IMR-90 (cell line): ENCODE measurements at regions not wholly inside any gene's neighbourhood (a gene's known extent, or its start where the extent isn't known, plus 50 kb on each side); places are given as distances from the start of the nearest gene placed in this dataset.

Source experiments
- BHLHE40 ChIP-seq: fragments of 150-350 bp; IDR thresholded peaks from 2 replicates; pipeline ENCODE4 v1.6.1; 2016; ENCODE audit warnings: mild to moderate bottlenecking, low read depth, low read length
- MXI1 ChIP-seq: IDR thresholded peaks from 2 replicates; pipeline ENCODE4 v1.6.1; 2012; ENCODE audit warnings: low read depth, mild to moderate bottlenecking, low read length, moderate library complexity, borderline replicate concordance
- POLR2A ChIP-seq: IDR thresholded peaks from 2 replicates; pipeline ENCODE4 v1.6.1; 2012; ENCODE audit warnings: mild to moderate bottlenecking, low read depth, low read length
- RFX5 ChIP-seq: IDR thresholded peaks from 2 replicates; pipeline ENCODE4 v1.8.0; 2012; ENCODE audit warnings: low read depth, mild to moderate bottlenecking, low read length, moderate library complexity
- TF ChIP-seq, protein P1 (sequence below): conservative IDR thresholded peaks from 2 replicates; pipeline ENCODE4 v1.5.1; 2012; ENCODE audit warnings: mild to moderate bottlenecking, low read depth, low read length, improper control_type of control experiment

DNA sequence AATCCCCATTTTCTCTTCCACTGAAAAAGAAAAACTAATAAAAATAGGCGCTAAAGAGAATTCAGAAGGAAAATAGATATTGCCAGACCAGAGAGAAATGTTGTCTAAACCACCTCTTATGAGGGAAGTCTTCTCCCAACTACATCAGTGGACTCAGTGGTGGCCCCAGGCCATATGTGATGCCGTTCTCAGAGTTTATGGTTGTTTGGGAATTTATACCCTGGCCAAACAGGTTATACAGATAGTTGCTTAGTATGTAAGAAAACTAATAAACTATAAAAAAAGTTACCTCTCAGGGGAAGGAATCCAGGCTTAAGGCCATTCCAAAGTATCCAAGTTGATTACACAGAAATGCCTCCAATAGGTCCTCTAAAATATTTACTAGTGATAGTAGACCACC, 103.4 kb upstream of the RBM19 start:
- TF ChIP-seq, protein P1, sequence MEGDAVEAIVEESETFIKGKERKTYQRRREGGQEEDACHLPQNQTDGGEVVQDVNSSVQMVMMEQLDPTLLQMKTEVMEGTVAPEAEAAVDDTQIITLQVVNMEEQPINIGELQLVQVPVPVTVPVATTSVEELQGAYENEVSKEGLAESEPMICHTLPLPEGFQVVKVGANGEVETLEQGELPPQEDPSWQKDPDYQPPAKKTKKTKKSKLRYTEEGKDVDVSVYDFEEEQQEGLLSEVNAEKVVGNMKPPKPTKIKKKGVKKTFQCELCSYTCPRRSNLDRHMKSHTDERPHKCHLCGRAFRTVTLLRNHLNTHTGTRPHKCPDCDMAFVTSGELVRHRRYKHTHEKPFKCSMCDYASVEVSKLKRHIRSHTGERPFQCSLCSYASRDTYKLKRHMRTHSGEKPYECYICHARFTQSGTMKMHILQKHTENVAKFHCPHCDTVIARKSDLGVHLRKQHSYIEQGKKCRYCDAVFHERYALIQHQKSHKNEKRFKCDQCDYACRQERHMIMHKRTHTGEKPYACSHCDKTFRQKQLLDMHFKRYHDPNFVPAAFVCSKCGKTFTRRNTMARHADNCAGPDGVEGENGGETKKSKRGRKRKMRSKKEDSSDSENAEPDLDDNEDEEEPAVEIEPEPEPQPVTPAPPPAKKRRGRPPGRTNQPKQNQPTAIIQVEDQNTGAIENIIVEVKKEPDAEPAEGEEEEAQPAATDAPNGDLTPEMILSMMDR, result no peak
- TF ChIP-seq POLR2A (no peak), RFX5 (no peak), BHLHE40 (no peak), MXI1 (no peak)
